ENCODE measurements at regions not wholly inside any gene's neighbourhood (a gene's known extent, or its start where the extent isn't known, plus 50 kb on each side); places are given as distances from the start of the nearest gene placed in this dataset.

DNA sequence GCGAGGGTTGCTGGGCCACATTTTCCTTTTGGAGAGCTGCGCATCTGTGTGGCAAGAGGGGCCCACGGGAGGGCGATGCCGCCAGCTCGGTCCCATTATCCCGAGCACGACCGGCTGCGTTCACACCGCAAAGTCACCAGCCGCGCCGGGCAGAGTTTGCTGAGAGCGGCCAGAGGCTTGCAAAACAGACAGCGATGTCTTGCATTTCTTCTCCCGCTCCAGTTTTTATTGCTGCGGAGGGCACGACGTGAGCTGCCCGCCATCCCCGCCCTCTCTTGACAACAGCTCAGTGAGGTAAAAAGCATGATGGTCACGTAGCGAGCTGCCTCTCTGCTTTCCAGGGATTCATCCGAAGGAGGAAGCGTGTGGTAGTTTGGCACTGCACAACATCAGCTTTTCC is 102.1 kb upstream of the TENM3 start:
- no peaks in the 10 kb centered on the region for H3K27me3 ChIP-seq
- no peak for TF ChIP-seq CTCF (IDR thresholded peaks at IDR 0.05; ENCODE audit: low read depth, low read length)
- no peak overlapping the region for H3K4me3 ChIP-seq (ENCODE audit: low read depth, low read length)
- DNase-seq: no peak
- peaks cover 5% of the 10 kb centered on the region; the same call in 1 of the 2 replicates for H3K36me3 ChIP-seq
- H3K4me1 ChIP-seq: peaks cover 18% of the 10 kb centered on the region
- H3K9me3 ChIP-seq: no peaks in the 10 kb centered on the region; the same call in 1 of the 2 replicates

DNA sequence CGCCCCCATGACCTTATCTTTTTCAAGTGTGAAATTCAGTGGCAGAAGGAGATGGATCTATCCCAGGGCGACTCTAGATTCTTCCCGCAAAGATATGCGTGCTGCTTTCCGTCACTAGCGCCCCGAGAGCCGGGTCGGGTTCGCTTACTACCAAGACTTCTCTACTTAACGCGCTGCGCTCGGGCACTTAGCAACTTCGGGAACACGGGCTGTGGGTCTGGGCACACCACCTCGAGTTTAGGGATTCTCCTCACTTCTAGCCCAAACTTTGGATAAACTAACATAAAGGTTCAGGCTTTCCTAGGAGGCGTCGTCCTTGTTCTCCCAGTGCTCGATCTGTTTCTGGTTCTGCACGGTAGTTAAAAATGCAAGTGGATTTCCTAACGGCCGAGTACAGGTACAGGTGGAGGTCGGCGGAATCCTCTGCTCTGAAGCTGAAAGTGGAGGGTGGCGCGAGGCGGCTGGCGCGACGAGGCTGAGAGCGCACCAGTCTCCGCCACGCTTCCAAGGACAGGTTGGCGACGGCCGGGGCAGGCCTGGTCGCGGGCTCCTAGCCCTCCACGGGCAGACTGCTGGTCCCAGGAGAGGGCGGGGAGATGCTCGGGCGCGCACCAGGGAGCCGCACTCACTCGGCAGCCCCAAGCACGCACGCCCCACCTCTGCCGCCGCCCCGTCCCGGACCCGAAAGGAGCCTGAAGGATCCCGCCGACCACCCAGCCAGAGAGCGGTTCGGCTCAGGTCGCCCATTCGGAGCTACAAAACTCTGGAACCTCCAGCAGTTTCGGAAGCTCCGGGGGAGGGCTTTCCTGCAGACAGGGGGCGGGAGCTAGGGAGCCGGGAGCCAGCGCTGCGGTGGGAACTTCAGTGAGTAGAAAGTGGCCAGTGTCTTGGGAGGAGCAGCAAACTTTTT is 100.8 kb upstream of the TENM3 start:
- no peak for TF ChIP-seq CTCF (IDR thresholded peaks at IDR 0.05; ENCODE audit: low read depth, low read length)
- no peaks in the 10 kb centered on the region; the same call in 1 of the 2 replicates for H3K9me3 ChIP-seq
- H3K4me1 ChIP-seq: peaks cover 21% of the 10 kb centered on the region
- peaks cover 5% of the 10 kb centered on the region; the same call in 1 of the 2 replicates for H3K36me3 ChIP-seq
- H3K27me3 ChIP-seq: no peaks in the 10 kb centered on the region
- H3K4me3 ChIP-seq (ENCODE audit: low read depth, low read length): no peak overlapping the region; the same call in 1 of the 2 replicates
- no peak for DNase-seq

DNA sequence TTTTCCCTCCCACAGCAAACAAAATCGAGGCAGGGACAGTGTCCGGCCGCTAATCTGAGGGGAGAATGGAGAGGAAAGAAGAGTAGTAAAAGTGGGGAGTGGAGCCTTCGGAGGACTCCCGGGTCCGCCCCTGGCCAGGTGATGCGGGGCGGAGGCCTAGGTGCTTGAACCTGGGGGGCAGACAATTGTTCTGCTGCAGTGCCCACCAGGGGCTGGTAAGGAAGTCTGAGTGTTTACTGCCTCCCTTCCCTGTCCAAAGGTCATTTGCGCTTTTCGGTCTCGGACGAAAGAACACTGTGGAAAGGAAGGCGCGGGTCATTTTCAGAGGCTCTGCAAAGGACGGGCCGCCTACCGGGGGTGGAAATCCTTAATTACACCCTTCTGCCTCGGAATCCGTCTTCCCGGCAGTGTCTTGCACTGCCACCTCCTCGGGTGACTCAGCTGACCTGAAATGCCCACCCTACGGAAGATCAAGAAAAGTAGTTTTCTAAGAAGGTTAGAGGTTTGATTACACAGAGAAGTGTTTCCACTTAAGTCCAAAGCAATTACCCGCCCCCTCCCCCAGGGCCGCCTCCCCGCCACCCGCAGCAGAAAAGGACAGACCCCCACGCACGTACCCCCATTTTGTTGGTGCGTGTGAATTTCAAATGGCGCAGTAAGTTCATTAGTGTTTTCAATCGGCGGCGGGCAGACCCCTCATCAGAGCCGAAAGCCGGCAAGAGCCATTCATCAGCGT is 99.9 kb upstream of the TENM3 start:
- peaks cover 15% of the 10 kb centered on the region for H3K4me1 ChIP-seq
- H3K36me3 ChIP-seq: peaks cover 5% of the 10 kb centered on the region; the same call in 1 of the 2 replicates
- no peaks in the 10 kb centered on the region for H3K27me3 ChIP-seq
- no peaks in the 10 kb centered on the region; the same call in 1 of the 2 replicates for H3K9me3 ChIP-seq
- peak overlapping the region; percentile 88 for H3K4me3 ChIP-seq (ENCODE audit: low read depth, low read length)
- DNase-seq: no peak
- no peak for TF ChIP-seq CTCF (IDR thresholded peaks at IDR 0.05; ENCODE audit: low read depth, low read length)

DNA sequence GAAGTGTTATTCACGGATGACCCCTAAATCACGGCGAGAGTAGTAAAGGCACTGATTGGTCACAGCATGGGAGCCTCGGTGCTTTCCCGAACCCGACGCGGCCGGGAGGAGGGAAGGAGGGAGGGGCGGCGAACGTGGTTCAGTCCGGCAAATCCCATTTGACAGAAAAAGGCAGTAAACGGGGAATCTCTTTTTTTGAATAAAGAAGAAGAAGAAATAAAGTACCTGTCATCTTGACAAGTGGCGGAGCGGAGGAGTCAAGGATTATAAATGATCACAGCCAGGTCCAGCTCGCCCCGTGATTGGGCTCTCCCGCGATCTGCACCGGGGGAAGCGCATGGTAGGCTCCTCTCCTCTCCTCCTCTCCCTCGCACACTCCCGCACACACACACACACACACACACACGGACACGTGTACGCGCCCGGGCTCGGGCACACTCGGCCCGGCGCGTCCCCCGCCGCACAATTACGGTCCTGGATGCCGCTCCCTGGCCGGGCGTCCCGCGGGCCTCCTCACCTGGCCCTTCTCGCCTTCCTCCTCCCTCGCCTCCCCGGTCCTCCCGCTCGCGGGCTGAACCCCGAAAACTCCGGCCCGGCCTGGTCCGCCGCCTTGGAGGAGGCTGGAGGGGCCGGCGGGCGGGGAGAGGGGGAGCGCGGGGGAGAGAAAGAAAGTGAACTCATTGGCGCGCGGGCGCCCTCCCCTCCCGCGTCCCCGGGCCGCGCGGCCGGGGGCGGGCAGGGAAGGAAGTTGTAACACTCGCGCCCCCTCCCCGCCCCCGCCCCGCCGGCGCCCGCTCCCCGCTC is 99.2 kb upstream of the TENM3 start:
- peaks cover 15% of the 10 kb centered on the region for H3K4me1 ChIP-seq
- peaks cover 5% of the 10 kb centered on the region; the same call in 1 of the 2 replicates for H3K36me3 ChIP-seq
- H3K27me3 ChIP-seq: no peaks in the 10 kb centered on the region
- no peak for TF ChIP-seq CTCF (IDR thresholded peaks at IDR 0.05; ENCODE audit: low read depth, low read length)
- H3K9me3 ChIP-seq: no peaks in the 10 kb centered on the region; the same call in 1 of the 2 replicates
- H3K4me3 ChIP-seq (ENCODE audit: low read depth, low read length): peak overlapping the region; percentile 88
- peak; percentile 74 for DNase-seq

DNA sequence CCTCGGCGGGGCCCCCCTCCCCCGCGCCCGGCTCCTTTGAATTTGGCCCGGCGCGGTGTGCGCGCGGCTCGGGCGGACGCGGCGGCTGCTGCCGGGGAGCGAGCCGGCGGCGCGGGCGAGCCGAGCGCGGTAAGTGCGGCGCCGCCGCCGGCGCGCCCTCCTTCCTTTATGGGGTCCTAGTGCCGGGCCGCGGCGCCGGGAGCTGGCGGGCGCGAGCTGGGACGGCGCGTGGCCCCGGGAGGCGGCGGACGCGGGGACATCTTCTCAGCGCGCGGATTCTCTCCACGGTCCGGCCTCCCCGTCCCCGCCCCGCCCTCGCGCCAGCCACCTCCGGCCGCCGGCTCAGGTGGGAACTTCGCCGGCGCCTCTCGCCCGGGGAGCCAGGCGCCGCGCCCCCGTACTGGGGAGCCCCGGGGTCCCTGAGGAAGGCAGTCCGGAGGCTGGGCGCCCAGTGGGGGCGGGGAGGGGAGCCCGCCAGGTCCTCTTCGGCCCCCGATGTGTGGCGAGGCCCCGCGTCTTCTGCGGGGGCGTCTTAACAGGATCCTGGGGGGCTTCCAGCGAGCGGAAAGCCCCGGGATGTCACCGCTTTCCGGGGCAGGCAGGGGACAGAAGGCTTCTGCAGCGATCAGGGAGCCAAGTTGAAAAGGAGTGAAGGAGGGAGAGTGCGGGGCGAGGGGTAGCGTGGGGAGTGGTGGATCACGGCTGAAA is 98.4 kb upstream of the TENM3 start:
- peak overlapping the region; percentile 88 for H3K4me3 ChIP-seq (ENCODE audit: low read depth, low read length)
- DNase-seq: peak; percentile 57
- H3K4me1 ChIP-seq: peaks cover 16% of the 10 kb centered on the region
- TF ChIP-seq CTCF (IDR thresholded peaks at IDR 0.05; ENCODE audit: low read depth, low read length): no peak
- H3K36me3 ChIP-seq: peaks cover 5% of the 10 kb centered on the region; the same call in 1 of the 2 replicates
- no peaks in the 10 kb centered on the region for H3K27me3 ChIP-seq
- no peaks in the 10 kb centered on the region; the same call in 1 of the 2 replicates for H3K9me3 ChIP-seq
